ENCODE measurements at regions not wholly inside any gene's neighbourhood (a gene's known extent, or its start where the extent isn't known, plus 50 kb on each side); places are given as distances from the start of the nearest gene placed in this dataset.
"Not testable (repeated sequence)": the region's sequence is repeated elsewhere in the genome, so short reads cannot be mapped to it uniquely, and the experiment has no call there.

DNA sequence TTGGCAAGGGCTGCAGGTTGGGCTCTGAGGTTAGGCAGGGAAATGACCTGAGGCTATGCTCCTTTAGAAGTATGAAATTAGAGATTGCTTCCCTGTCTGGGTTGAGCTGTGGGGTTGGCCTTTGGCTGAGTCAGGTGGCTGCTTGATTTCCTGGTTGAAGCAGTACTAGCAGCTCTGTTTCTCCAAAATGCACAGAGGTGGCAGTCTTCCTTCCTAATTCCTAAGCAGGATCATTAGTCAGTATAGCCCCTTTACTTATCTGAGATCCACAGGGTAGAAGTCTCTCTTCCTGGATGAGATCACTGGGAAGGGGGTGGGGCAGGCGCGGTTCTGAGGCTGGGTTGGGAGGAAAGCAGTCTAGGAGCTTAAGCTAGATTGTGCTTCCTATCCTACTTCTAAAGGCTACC is 1917.5 kb downstream of the LRRC4C start:
- H3K4me1 ChIP-seq, result no peaks in the 10 kb centered on the region
- H3K4me3 ChIP-seq, result no peak overlapping the region
- no peak for FAIRE-seq
- ChIA-PET POLR2A (no interaction called here), CTCF (interaction anchor here (0.6 kb wide), 1 partner anchor 612 kb away, joined by 4 read pairs; no protein-coding TSS in a partner anchor)
- H3K4me2 ChIP-seq, result no peak overlapping the region
- no peak for TF ChIP-seq ZSCAN20 (CRISPR knock-in tag; IDR thresholded peaks at IDR 0.05)
- TF ChIP-seq, protein P1, sequence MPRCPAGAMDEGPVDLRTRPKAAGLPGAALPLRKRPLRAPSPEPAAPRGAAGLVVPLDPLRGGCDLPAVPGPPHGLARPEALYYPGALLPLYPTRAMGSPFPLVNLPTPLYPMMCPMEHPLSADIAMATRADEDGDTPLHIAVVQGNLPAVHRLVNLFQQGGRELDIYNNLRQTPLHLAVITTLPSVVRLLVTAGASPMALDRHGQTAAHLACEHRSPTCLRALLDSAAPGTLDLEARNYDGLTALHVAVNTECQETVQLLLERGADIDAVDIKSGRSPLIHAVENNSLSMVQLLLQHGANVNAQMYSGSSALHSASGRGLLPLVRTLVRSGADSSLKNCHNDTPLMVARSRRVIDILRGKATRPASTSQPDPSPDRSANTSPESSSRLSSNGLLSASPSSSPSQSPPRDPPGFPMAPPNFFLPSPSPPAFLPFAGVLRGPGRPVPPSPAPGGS (IDR thresholded peaks at IDR 0.05), result no peak
- TF ChIP-seq POLR2A (IDR thresholded peaks at IDR 0.05; ENCODE audit: low read length), result no peak
- TF ChIP-seq CBX2 (IDR thresholded peaks at IDR 0.05; ENCODE audit: borderline replicate concordance, low read depth), result no peak
- TF ChIP-seq, protein P2, sequence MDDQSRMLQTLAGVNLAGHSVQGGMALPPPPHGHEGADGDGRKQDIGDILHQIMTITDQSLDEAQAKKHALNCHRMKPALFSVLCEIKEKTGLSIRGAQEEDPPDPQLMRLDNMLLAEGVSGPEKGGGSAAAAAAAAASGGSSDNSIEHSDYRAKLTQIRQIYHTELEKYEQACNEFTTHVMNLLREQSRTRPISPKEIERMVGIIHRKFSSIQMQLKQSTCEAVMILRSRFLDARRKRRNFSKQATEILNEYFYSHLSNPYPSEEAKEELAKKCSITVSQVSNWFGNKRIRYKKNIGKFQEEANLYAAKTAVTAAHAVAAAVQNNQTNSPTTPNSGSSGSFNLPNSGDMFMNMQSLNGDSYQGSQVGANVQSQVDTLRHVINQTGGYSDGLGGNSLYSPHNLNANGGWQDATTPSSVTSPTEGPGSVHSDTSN (IDR thresholded peaks at IDR 0.05), result no peak
- no peak for TF ChIP-seq NR3C1 (IDR thresholded peaks at IDR 0.05)
- no peak for TF ChIP-seq CEBPB (IDR thresholded peaks at IDR 0.05)
- no peak for TF ChIP-seq ZNF302 (CRISPR knock-in tag; IDR thresholded peaks at IDR 0.05)
- no peak for TF ChIP-seq FOSB (CRISPR knock-in tag; IDR thresholded peaks at IDR 0.05)
- no peak for TF ChIP-seq POLR2AphosphoS2 (conservative IDR thresholded peaks at IDR 0.05; ENCODE audit: low read length)
- no peak for TF ChIP-seq NPAS2 (CRISPR knock-in tag; IDR thresholded peaks at IDR 0.05; ENCODE audit: borderline replicate concordance)
- no peak for TF ChIP-seq JUNB (IDR thresholded peaks at IDR 0.05)
- TF ChIP-seq, protein P3, sequence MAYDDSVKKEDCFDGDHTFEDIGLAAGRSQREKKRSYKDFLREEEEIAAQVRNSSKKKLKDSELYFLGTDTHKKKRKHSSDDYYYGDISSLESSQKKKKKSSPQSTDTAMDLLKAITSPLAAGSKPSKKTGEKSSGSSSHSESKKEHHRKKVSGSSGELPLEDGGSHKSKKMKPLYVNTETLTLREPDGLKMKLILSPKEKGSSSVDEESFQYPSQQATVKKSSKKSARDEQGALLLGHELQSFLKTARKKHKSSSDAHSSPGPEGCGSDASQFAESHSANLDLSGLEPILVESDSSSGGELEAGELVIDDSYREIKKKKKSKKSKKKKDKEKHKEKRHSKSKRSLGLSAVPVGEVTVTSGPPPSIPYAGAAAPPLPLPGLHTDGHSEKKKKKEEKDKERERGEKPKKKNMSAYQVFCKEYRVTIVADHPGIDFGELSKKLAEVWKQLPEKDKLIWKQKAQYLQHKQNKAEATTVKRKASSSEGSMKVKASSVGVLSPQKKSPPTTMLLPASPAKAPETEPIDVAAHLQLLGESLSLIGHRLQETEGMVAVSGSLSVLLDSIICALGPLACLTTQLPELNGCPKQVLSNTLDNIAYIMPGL (CRISPR knock-in tag; IDR thresholded peaks at IDR 0.05; ENCODE audit: borderline replicate concordance), result no peak
- TF ChIP-seq, protein P4, sequence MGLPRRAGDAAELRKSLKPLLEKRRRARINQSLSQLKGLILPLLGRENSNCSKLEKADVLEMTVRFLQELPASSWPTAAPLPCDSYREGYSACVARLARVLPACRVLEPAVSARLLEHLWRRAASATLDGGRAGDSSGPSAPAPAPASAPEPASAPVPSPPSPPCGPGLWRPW (IDR thresholded peaks at IDR 0.05), result no peak
- TF ChIP-seq RNF2 (IDR thresholded peaks at IDR 0.05; ENCODE audit: borderline replicate concordance, low read depth), result no peak
- 0% methylated on average over 2 of the region's 2 CpGs for WGBS (ENCODE audit: missing lambda C conversion rate)
- no peak for ATAC-seq
- H3K27ac ChIP-seq, result no peak overlapping the region
- no peak for DNase-seq (ENCODE audit: low read depth in 1 of 2, low spot score in 1 of 2)
- no peaks in the 10 kb centered on the region; the same call in 2 of the 3 replicates for H3K9me3 ChIP-seq

DNA sequence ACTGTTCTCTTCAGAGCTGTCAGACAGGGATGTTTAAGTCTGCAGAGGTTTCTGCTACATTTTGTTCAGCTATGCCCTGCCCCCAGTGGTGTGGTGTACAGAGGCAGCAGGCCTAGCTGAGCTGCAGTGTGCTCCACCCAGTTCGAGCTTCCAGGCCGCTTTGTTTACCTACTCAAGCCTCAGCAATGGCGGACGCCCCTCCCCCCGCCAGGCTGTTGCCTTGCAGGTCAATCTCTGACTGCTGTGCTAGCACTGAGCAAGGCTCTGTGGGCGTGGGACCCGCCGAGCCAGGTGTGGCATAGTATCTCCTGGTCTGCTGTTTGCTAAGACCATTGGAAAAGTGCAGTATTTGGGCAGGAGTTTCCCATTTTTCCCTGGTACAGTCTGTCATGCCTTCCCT is 1923.1 kb downstream of the LRRC4C start:
- H3K9me3 ChIP-seq; H3K4me3 ChIP-seq; DNase-seq (ENCODE audit: low read depth in 1 of 2, low spot score in 1 of 2); FAIRE-seq; CTCF ChIA-PET; POLR2A ChIA-PET; ATAC-seq; H3K4me1 ChIP-seq; H3K27ac ChIP-seq; H3K4me2 ChIP-seq: not testable (repeated sequence)
- 2% methylated on average over 8 of the region's 8 CpGs for WGBS (ENCODE audit: missing lambda C conversion rate)

Data from A549 (cell line).